ENCODE measurements at regions not wholly inside any gene's neighbourhood (a gene's known extent, or its start where the extent isn't known, plus 50 kb on each side); places are given as distances from the start of the nearest gene placed in this dataset.

DNA sequence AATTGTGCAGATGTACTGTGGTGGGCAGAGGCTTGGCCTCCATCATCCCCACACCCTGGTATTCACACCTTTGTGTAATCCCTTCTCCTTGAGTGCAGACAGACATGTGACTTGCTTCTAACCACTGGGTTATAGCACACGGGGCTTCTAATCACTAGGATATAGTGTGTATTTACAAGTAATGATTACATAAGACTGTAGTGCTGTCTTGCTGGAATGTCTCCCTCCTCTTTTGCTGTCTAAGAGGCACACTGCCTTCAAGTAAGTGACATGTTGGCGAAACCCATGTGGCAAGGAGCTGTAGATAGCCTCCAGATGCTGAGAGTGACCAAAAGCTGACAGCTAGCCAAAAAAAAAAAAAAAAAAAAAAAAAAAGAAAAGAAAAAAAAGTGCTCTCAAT is 542.7 kb upstream of the MDFIC2 start:
- no peaks in the 10 kb centered on the region for H3K9me3 ChIP-seq
- H3K9ac ChIP-seq = no peak overlapping the region
- no peaks in the 10 kb centered on the region for H3K27me3 ChIP-seq (ENCODE audit: insufficient read depth)
- H3K4me1 ChIP-seq (ENCODE audit: control insufficient read depth in 1 of 2, insufficient read depth in 2 of 2, low read depth in 1 of 2, low read length in 1 of 2) = peaks cover 0 to 28% of the 10 kb centered on the region in 2 experiments; a peak in 1 of 4 replicates
- ChIA-PET CTCF (no interaction called here), POLR2A (no interaction called here)
- no peak overlapping the region for H2AFZ ChIP-seq (ENCODE audit: low read depth)
- no peaks in the 10 kb centered on the region for H3K79me2 ChIP-seq (ENCODE audit: insufficient read depth)
- TF ChIP-seq NFIC (IDR thresholded peaks at IDR 0.05; ENCODE audit: borderline replicate concordance) = no peak
- no peak for TF ChIP-seq SIN3A (IDR thresholded peaks at IDR 0.05; ENCODE audit: borderline replicate concordance, low read depth, low read length)
- no peak for TF ChIP-seq TAF1 (IDR thresholded peaks at IDR 0.05; ENCODE audit: borderline replicate concordance, low read depth, low read length)
- no peak for TF ChIP-seq FOXJ3 (CRISPR knock-in tag; IDR thresholded peaks at IDR 0.05)
- no peak for TF ChIP-seq MXI1 (IDR thresholded peaks at IDR 0.05; ENCODE audit: low read depth, low read length)
- no peak for TF ChIP-seq YY1 (IDR thresholded peaks at IDR 0.05; ENCODE audit: low read depth)
- TF ChIP-seq, protein P1, sequence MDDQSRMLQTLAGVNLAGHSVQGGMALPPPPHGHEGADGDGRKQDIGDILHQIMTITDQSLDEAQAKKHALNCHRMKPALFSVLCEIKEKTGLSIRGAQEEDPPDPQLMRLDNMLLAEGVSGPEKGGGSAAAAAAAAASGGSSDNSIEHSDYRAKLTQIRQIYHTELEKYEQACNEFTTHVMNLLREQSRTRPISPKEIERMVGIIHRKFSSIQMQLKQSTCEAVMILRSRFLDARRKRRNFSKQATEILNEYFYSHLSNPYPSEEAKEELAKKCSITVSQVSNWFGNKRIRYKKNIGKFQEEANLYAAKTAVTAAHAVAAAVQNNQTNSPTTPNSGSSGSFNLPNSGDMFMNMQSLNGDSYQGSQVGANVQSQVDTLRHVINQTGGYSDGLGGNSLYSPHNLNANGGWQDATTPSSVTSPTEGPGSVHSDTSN (IDR thresholded peaks at IDR 0.05) = no peak
- TF ChIP-seq, protein P2, sequence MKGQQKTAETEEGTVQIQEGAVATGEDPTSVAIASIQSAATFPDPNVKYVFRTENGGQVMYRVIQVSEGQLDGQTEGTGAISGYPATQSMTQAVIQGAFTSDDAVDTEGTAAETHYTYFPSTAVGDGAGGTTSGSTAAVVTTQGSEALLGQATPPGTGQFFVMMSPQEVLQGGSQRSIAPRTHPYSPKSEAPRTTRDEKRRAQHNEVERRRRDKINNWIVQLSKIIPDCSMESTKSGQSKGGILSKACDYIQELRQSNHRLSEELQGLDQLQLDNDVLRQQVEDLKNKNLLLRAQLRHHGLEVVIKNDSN (IDR thresholded peaks at IDR 0.05; ENCODE audit: borderline replicate concordance, low read depth) = no peak
- TF ChIP-seq MEF2A (IDR thresholded peaks at IDR 0.05; ENCODE audit: borderline replicate concordance, low read depth) = no peak
- H3K4me3 ChIP-seq (ENCODE audit: low read depth in 2 of 2, low read length in 1 of 2) = no peak overlapping the region
- H3F3A ChIP-seq (replicated peaks; ENCODE audit: insufficient read depth) = peaks cover 33% of the 10 kb centered on the region
- no peaks in the 10 kb centered on the region for H3K36me3 ChIP-seq (replicated peaks in 1 of 2; ENCODE audit: control insufficient read depth in 1 of 2, insufficient read depth in 2 of 2, low read length in 1 of 2)
- WGBS (ENCODE audit: low lambda C conversion rate) = 94% methylated on average over 2 of the region's 2 CpGs
- no peaks in the 10 kb centered on the region for H4K20me1 ChIP-seq (ENCODE audit: insufficient read depth)
- no peaks in the 10 kb centered on the region for H3K9me2 ChIP-seq
- no peak overlapping the region for H3K4me2 ChIP-seq
- no peak for DNase-seq
- H3K27ac ChIP-seq (ENCODE audit: low read depth in 2 of 2, low read length in 1 of 2) = 0 out of 4 replicates have a peak overlapping the region, but pooled peaks of 1 of the 2 experiments have one; percentile 49

DNA sequence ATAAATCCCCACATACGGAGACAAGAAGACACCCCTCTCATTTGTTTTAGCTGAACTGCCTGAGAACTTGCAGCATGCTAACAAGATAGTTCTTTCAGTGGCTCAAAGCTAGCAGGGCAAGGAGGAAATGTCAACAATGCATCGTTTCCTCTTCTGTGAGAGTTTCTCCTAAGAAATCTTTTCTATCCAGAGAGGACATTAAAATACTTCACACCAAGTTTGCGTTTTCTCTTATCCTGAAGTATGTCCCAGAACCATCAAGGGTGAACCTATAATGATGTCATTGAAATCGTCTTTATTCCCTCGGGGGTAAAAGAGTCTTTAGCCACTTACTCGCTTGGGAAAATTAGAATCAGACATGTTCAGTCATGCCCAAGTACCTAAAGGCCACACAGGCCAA is 541.7 kb upstream of the MDFIC2 start:
- CTCF ChIA-PET = no interaction called here
- POLR2A ChIA-PET = no interaction called here
- H3K4me1 ChIP-seq (ENCODE audit: control insufficient read depth in 1 of 2, insufficient read depth in 2 of 2, low read depth in 1 of 2, low read length in 1 of 2) = peaks cover 0 to 28% of the 10 kb centered on the region in 2 experiments; a peak in 1 of 4 replicates
- H2AFZ ChIP-seq (ENCODE audit: low read depth) = peak overlapping the region; percentile 43; the same call in 1 of the 2 replicates
- no peaks in the 10 kb centered on the region for H3K27me3 ChIP-seq (ENCODE audit: insufficient read depth)
- peak overlapping the region in 1 of 2 experiments; percentile 49; a peak in 2 of 4 replicates for H3K27ac ChIP-seq (ENCODE audit: low read depth in 2 of 2, low read length in 1 of 2)
- no peak for DNase-seq
- H3K4me2 ChIP-seq = no peak overlapping the region
- H3F3A ChIP-seq (replicated peaks; ENCODE audit: insufficient read depth) = peaks cover 38% of the 10 kb centered on the region
- no peaks in the 10 kb centered on the region for H3K9me2 ChIP-seq
- TF ChIP-seq, protein P1 (IDR thresholded peaks at IDR 0.05) = no peak
- TF ChIP-seq RCOR1 (IDR thresholded peaks at IDR 0.05; ENCODE audit: low read length) = no peak
- 80% methylated on average over 6 of the region's 6 CpGs for WGBS (ENCODE audit: low lambda C conversion rate)
- H4K20me1 ChIP-seq (ENCODE audit: insufficient read depth) = no peaks in the 10 kb centered on the region
- H3K9ac ChIP-seq = no peak overlapping the region
- no peak overlapping the region for H3K4me3 ChIP-seq (ENCODE audit: low read depth in 2 of 2, low read length in 1 of 2)
- no peaks in the 10 kb centered on the region for H3K36me3 ChIP-seq (replicated peaks in 1 of 2; ENCODE audit: control insufficient read depth in 1 of 2, insufficient read depth in 2 of 2, low read length in 1 of 2)
- H3K79me2 ChIP-seq (ENCODE audit: insufficient read depth) = no peaks in the 10 kb centered on the region
- H3K9me3 ChIP-seq = no peaks in the 10 kb centered on the region
